ENCODE measurements at regions not wholly inside any gene's neighbourhood (a gene's known extent, or its start where the extent isn't known, plus 50 kb on each side); places are given as distances from the start of the nearest gene placed in this dataset.
"Not testable (repeated sequence)": the region's sequence is repeated elsewhere in the genome, so short reads cannot be mapped to it uniquely, and the experiment has no call there.

- no peaks in the 10 kb centered on the region for H3K4me1 ChIP-seq (ENCODE audit: control insufficient read depth, insufficient read depth, low read length)
- H3K9me3 ChIP-seq (ENCODE audit: control insufficient read depth, insufficient read depth, low read depth, low read length): no peaks in the 10 kb centered on the region
- no peaks in the 10 kb centered on the region for H3K36me3 ChIP-seq (ENCODE audit: control insufficient read depth in 2 of 2, insufficient read depth in 1 of 2, low read length in 2 of 2)
- H3K27ac ChIP-seq (ENCODE audit: extremely low read depth, low read depth, low read length): no peak overlapping the region
- H3K4me3 ChIP-seq (ENCODE audit: low read depth, low read length): no peak overlapping the region
- POLR2A ChIA-PET: no interaction called here
- TF ChIP-seq ZNF37A (tag by site-specific recombination; IDR thresholded peaks at IDR 0.05) (no peak), ZNF214 (tag by site-specific recombination; IDR thresholded peaks at IDR 0.05; ENCODE audit: borderline replicate concordance) (no peak), KLF9 (tag by site-specific recombination; IDR thresholded peaks at IDR 0.05; ENCODE audit: low read depth) (no peak), ZNF394 (tag by site-specific recombination; IDR thresholded peaks at IDR 0.05; ENCODE audit: borderline replicate concordance) (no peak), ZBTB17 (tag by site-specific recombination; IDR thresholded peaks at IDR 0.05) (no peak), KLF1 (tag by site-specific recombination; IDR thresholded peaks at IDR 0.05) (no peak), ZNF10 (tag by site-specific recombination; IDR thresholded peaks at IDR 0.05) (no peak), ZNF302 (tag by site-specific recombination; IDR thresholded peaks at IDR 0.05; ENCODE audit: low read depth) (no peak), ZNF488 (tag by site-specific recombination; IDR thresholded peaks at IDR 0.05) (no peak), ZNF621 (tag by site-specific recombination; IDR thresholded peaks at IDR 0.05) (no peak), ZNF624 (tag by site-specific recombination; IDR thresholded peaks at IDR 0.05) (no peak), HOXA7 (CRISPR knock-in tag; IDR thresholded peaks at IDR 0.05; ENCODE audit: borderline replicate concordance) (no peak), ZNF747 (tag by site-specific recombination; IDR thresholded peaks at IDR 0.05) (no peak)
- CTCF ChIA-PET: interaction anchor here (5.3 kb wide), 1 partner anchor 15 kb away, joined by 21 read pairs; no protein-coding TSS in a partner anchor
Observed at GRCh38 chr5:96321345-96321744, 111.7 kb downstream of the PCSK1 start.

GRCh38 chr5:96320797-96321196 is 112.3 kb downstream of the PCSK1 start:
- ChIA-PET CTCF (interaction anchor here (0.6 kb wide), 1 partner anchor 82 kb away, joined by 3 read pairs; no protein-coding TSS in a partner anchor), POLR2A (no interaction called here)
- H3K27ac ChIP-seq (ENCODE audit: extremely low read depth, low read depth, low read length): no peak overlapping the region
- no peaks in the 10 kb centered on the region for H3K36me3 ChIP-seq (ENCODE audit: control insufficient read depth in 2 of 2, insufficient read depth in 1 of 2, low read length in 2 of 2)
- H3K4me1 ChIP-seq (ENCODE audit: control insufficient read depth, insufficient read depth, low read length): no peaks in the 10 kb centered on the region
- H3K4me3 ChIP-seq (ENCODE audit: low read depth, low read length): no peak overlapping the region
- TF ChIP-seq SP7 (tag by site-specific recombination; IDR thresholded peaks at IDR 0.05) (no peak), ZNF184 (tag by site-specific recombination; IDR thresholded peaks at IDR 0.05) (no peak), ZNF548 (tag by site-specific recombination; IDR thresholded peaks at IDR 0.05) (no peak)
- TF ChIP-seq, protein P1, sequence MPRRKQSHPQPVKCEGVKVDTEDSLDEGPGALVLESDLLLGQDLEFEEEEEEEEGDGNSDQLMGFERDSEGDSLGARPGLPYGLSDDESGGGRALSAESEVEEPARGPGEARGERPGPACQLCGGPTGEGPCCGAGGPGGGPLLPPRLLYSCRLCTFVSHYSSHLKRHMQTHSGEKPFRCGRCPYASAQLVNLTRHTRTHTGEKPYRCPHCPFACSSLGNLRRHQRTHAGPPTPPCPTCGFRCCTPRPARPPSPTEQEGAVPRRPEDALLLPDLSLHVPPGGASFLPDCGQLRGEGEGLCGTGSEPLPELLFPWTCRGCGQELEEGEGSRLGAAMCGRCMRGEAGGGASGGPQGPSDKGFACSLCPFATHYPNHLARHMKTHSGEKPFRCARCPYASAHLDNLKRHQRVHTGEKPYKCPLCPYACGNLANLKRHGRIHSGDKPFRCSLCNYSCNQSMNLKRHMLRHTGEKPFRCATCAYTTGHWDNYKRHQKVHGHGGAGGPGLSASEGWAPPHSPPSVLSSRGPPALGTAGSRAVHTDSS (tag by site-specific recombination; IDR thresholded peaks at IDR 0.05): no peak
- no peaks in the 10 kb centered on the region for H3K9me3 ChIP-seq (ENCODE audit: control insufficient read depth, insufficient read depth, low read depth, low read length)

DNA sequence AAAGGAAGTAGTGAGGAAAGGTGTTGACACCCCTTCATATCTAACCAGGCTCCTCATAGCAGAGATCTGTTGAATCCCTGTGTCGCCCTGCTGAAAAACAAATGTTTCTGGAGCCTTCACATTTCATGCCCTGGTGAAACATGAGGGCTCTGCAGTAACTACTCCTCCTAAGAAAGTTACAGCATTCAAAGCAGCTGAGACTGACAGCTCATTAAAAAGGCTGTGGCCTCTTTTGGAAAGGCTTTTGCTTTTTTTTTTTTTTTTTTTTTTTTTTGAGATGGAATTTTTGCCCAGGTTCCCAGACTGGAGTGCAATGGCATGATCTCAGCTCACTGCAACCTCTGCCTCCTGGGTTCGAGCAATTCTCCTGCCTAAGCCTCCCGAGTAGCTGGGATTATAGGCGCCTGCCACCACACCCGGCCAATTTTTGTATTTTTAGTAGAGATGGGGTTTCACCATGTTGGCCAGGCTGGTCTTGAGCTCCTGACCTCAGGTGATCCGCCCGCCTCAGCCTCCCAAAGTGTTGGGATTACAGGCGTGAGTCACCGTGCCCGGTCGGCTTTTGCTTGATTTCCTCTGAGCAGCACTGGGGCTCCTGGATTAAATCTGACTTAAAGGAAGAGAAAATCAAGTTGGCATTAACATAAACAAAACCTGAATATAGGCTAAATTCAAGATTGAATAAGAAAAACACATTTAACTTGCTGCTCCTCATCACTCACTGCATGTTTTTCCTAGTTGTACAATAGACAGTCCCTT is 112.9 kb downstream of the PCSK1 start:
- POLR2A ChIA-PET; H3K36me3 ChIP-seq (ENCODE audit: control insufficient read depth in 2 of 2, insufficient read depth in 1 of 2, low read length in 2 of 2); H3K27ac ChIP-seq (ENCODE audit: extremely low read depth, low read depth, low read length); H3K4me3 ChIP-seq (ENCODE audit: low read depth, low read length); H3K9me3 ChIP-seq (ENCODE audit: control insufficient read depth, insufficient read depth, low read depth, low read length); H3K4me1 ChIP-seq (ENCODE audit: control insufficient read depth, insufficient read depth, low read length): not testable (repeated sequence)
- CTCF ChIA-PET: interaction anchor here (0.6 to 1.5 kb wide), 2 partner anchors 15 to 82 kb away, joined by 3 read pairs; no protein-coding TSS in a partner anchor
